ENCODE measurements at regions not wholly inside any gene's neighbourhood (a gene's known extent, or its start where the extent isn't known, plus 50 kb on each side); places are given as distances from the start of the nearest gene placed in this dataset.

- no peak for ATAC-seq
- Mint-ChIP-seq H3K9me3 (no peaks in the 10 kb centered on the region), H3K36me3 (no peaks in the 10 kb centered on the region), H3K27ac (no peak overlapping the region)
- no peak for DNase-seq (ENCODE audit: low spot score in 2 of 2)
Observed at GRCh38 chr2:238645716-238646115, 202.2 kb upstream of the TWIST2 start.

GRCh38 chr2:238646281-238646680, 201.6 kb upstream of the TWIST2 start:
- no peaks in the 10 kb centered on the region for H3K36me3 Mint-ChIP-seq
- H3K9me3 Mint-ChIP-seq, result no peaks in the 10 kb centered on the region
- ATAC-seq, result no peak
- no peak for DNase-seq (ENCODE audit: low spot score in 2 of 2)
- no peak overlapping the region for H3K27ac Mint-ChIP-seq

GRCh38 chr2:238646803-238647202, 201.1 kb upstream of the TWIST2 start:
- peak overlapping the region in 1 of 2 donors; percentile 2 for H3K27ac Mint-ChIP-seq
- H3K9me3 Mint-ChIP-seq, result no peaks in the 10 kb centered on the region
- no peak for DNase-seq (ENCODE audit: low spot score in 2 of 2)
- no peaks in the 10 kb centered on the region for H3K36me3 Mint-ChIP-seq
- no peak for ATAC-seq

- Mint-ChIP-seq H3K36me3 (no peaks in the 10 kb centered on the region), H3K27ac (no peak overlapping the region), H3K9me3 (no peaks in the 10 kb centered on the region)
- no peak for ATAC-seq
- DNase-seq (ENCODE audit: low spot score in 2 of 2), result no peak
Observed at GRCh38 chr2:238649123-238649522, 198.8 kb upstream of the TWIST2 start.

- DNase-seq (ENCODE audit: low spot score in 2 of 2) (no peak), ATAC-seq (no peak)
- Mint-ChIP-seq H3K36me3 (no peaks in the 10 kb centered on the region), H3K9me3 (no peaks in the 10 kb centered on the region), H3K27ac (no peak overlapping the region)
Observed at GRCh38 chr2:238649936-238650518, 197.9 kb upstream of the TWIST2 start.

DNA sequence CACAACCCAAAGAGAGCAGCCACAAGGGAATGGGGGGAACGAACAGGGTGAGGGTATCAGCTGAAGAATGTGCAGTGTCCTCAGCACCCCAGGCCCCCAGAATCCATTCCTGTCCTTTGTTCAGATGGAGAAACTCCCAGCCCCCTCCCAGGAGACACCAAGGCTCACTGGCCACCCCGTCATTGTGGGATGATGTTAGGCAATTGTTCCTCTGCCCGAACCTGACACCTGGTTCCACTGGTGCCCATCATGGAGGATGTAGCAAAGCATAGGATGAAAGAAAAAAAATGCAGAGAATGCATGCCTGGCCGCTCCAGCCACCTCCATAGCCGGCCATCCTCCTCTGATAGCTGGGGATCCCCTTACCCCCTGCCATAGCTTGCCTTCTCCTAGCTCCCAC, 197.3 kb upstream of the TWIST2 start:
- Mint-ChIP-seq H3K9me3 (no peaks in the 10 kb centered on the region), H3K36me3 (no peaks in the 10 kb centered on the region)

DNA sequence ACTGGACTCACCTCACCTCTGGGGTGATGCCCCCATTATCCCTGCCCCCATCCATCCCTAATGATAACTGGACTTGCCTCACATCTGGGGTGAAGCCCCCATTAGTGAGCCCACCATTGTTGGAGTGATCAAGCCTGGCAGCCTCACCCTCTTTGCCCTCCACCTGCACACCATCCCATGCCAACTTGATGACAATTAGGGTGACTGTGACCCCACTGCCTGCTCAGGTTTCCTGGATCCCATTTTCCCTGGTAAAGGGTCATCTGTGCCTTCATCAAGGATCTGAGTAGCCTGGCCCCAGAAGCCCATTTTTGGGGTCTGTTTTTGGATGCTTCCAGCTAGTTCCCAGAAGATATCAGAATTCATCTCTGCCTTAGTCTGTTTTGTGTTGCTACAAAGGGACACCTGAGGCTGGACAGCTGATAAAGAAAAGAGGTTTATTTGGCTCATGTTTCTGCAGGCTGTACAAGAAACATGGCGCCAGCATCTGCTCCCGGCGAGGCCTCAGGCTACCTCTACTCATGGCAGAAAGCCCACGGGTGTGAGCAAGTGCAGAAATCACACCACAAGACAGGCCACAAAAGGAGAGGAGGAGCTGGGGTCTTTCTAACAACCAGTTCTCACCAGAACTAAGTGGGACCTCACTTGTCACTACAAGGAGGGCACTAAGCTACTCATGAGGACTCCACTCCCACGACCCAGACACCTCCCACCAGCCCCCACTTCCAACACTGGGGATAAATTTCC, 196.4 kb upstream of the TWIST2 start:
- H3K9me3 Mint-ChIP-seq, result no peaks in the 10 kb centered on the region
- ATAC-seq, result no peak
- no peaks in the 10 kb centered on the region for H3K36me3 Mint-ChIP-seq
- DNase-seq (ENCODE audit: low spot score in 2 of 2), result no peak
- no peak overlapping the region for H3K27ac Mint-ChIP-seq

More for the DNA sequence above, 197.3 kb upstream of the TWIST2 start:
- no peak for DNase-seq (ENCODE audit: low spot score in 2 of 2)
- no peak for ATAC-seq
- H3K27ac Mint-ChIP-seq, result no peak overlapping the region

- Mint-ChIP-seq H3K9me3 (no peaks in the 10 kb centered on the region), H3K36me3 (no peaks in the 10 kb centered on the region), H3K27ac (peak overlapping the region in 1 of 2 donors; percentile 20)
- ATAC-seq (no peak), DNase-seq (ENCODE audit: low spot score in 2 of 2) (no peak)
Observed at GRCh38 chr2:238652053-238652770, 195.7 kb upstream of the TWIST2 start.

DNA sequence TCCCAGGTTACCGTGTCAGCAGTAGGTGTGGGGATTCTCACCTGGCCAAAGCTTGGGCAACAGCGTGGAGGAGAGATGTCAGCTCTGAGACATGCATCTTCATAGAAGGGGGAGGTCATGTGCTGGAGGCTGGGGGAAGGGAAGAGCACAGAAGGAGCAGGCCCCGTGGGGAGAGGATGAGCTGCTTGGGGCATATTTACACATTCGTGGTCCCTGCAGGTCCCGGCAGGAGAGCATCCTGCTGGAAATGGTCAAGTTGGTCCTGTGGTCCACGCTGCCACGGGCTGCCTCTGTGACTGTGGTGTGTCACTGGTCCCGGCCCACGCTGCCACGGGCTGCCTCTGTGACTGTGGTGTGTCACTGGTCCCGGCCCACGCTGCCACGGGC, 195.1 kb upstream of the TWIST2 start:
- Mint-ChIP-seq H3K27ac (peak overlapping the region in 1 of 2 donors; percentile 20), H3K9me3 (no peaks in the 10 kb centered on the region), H3K36me3 (no peaks in the 10 kb centered on the region)
- DNase-seq (ENCODE audit: low spot score in 2 of 2) (no peak), ATAC-seq (no peak)

DNA sequence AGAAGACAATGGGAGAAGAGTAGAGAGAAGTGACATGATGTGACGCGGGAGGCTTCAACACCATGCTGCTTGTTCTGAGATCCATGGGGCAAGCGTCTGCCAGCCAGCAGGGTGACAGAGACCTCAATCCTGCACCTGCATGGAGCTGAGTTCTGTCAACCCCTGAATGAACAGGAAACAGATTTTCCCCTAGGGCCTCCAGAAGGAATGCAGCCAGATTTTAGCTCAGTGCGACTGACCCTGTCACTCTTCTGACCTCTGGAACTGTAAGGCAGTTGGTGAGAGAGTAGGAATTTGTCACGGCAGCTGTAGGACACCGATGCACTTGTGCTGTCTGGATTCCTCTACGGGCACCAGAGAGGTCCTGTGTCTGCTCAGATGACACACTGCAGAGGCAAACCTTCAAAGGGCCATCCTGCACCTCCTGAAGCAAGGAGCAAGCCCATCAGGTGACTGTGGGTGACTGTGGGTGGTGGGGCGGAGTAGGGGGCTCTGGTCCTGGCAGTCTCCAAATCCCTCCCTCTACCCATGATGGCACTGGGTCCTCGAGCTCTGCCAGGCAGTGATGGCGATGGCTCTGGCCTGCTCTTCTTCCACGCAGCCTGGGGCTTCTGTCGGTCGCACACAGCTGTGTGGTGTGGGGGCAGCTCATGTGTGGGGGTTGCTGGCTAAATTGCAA, 194.3 kb upstream of the TWIST2 start:
- H3K9me3 Mint-ChIP-seq, result no peaks in the 10 kb centered on the region
- no peak for ATAC-seq
- H3K36me3 Mint-ChIP-seq, result no peaks in the 10 kb centered on the region
- no peak for DNase-seq (ENCODE audit: low spot score in 2 of 2)
- H3K27ac Mint-ChIP-seq, result no peak overlapping the region

DNA sequence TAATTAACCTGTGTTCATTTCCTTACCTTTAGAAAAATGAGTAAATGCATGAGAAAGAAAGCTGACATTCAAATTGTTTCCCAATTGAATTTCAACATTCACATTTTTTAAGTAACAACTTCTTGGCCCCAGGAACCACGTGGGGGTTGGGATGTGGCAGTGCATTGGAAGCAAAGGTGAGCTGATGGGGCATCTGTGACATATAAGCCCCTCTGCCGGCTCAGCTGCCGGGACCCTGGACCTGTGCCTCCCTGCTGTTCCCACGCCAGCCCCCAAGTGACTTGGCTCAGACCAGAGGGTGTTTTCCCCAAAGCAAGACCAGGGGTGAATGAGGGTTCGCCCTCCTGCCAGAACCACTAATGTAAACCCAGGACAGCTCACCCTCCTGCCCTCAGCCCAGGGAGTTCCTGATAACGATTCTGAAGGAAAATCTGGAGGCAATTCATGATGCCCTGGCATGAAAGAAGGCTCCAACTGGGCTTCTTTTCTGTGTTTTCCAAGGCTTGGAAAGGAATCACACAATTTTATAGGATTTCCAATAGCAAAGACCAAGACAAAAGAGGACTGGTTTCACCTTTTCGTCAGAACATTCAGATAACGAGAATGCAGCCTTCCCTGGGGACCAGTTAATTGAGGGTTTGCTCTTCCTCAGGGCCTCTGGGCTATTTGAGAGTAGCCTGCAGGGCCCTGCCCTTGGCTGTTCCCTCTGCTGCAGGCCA, 193.2 kb upstream of the TWIST2 start:
- H3K36me3 Mint-ChIP-seq, result no peaks in the 10 kb centered on the region
- ATAC-seq, result no peak
- DNase-seq (ENCODE audit: low spot score in 2 of 2), result no peak
- no peak overlapping the region for H3K27ac Mint-ChIP-seq
- H3K9me3 Mint-ChIP-seq, result no peaks in the 10 kb centered on the region

GRCh38 chr2:238655198-238655860, 192.6 kb upstream of the TWIST2 start:
- Mint-ChIP-seq H3K27ac (no peak overlapping the region), H3K36me3 (no peaks in the 10 kb centered on the region)
- DNase-seq (ENCODE audit: low spot score in 2 of 2), result no peak

DNA sequence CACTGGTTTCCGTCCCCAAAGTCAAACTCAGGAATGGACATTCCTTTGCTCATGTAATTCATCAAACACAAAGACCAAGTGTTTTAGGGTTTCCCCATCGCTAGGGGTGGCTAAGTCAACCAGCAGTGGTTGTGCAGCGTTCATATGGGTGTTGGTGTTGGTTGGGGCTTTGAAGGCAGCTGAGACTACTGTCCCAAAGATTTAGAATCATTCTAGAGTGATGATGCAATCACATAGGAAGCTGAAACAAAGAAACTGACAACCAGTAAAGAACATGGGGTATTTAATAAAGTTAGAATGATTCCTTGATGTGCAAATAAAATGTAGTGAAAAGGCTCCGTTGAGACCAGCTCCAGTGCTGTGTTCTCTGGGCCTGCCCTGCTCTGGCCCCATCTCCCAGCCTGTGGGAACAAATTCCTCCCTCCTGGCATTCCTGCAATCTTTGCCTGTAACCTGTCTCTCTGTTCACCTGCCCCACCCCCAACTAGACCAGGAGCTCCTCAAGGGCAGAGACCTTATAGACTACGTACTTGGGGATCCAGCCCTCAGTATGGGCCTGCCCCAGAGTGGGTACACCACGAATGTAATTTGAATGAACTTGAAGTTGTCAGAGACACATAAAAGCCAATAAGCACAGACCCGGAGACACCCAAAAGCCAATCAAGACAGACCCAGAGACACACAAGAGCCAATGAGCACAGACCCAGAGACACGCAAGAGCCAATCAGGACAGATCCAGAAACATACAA, 191.7 kb upstream of the TWIST2 start:
- no peaks in the 10 kb centered on the region for H3K36me3 Mint-ChIP-seq
- DNase-seq (ENCODE audit: low spot score in 2 of 2) (no peak), ATAC-seq (no peak)
- peaks cover 0 to 1% of the 10 kb centered on the region in 2 donors for H3K9me3 Mint-ChIP-seq
- H3K27ac Mint-ChIP-seq, result no peak overlapping the region

More at GRCh38 chr2:238655198-238655860, 192.6 kb upstream of the TWIST2 start:
- H3K9me3 Mint-ChIP-seq, result no peaks in the 10 kb centered on the region
- ATAC-seq, result no peak

DNA sequence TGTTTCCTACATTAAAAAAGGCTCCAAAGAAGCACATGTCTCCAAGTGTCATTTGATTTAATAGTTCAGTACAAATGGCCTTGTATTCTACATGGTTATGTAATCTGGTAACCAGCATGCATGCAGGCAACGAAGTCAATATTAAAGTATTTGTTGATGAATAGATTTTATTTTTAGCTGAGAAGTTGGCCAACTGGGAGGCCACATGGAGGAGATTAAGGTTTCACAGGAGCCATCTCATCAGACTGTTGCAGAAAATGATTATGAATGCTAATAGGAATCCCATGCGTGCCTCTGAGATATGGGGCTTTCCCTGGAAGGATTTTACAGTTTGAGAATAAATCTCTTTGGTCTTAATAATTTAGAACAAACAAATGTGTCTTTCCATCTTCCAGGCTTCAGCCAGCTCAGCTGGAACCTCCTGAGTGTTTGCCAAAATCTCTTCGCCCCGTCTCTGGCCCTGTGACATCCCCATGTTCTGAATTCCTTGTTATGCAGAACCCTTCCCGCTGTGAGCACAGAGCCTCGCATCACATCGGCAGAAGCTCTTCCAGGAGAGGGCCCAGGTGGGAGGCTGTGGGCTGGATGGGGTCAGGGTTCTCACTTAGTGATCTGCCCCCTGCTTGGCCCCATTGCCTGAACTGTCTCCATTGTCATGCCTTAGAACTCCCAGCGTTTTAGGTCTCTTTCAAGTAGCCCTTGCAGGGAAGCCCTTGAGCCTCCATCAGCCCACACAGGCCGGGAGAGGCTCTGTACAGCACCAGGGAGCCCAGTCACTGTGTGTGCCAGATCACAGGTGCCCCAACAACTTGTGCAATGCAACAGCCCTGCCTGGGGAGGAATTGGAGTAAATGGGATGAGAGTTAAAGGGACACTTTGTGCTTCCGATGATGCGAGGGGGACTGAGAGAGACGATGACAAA, 190.5 kb upstream of the TWIST2 start:
- H3K27ac Mint-ChIP-seq, result no peak overlapping the region
- H3K36me3 Mint-ChIP-seq, result no peaks in the 10 kb centered on the region
- H3K9me3 Mint-ChIP-seq, result peaks cover 0 to 4% of the 10 kb centered on the region in 2 donors
- no peak for ATAC-seq
- no peak for DNase-seq (ENCODE audit: low spot score in 2 of 2)

GRCh38 chr2:238658054-238658407, 189.9 kb upstream of the TWIST2 start:
- Mint-ChIP-seq H3K9me3 (peaks cover 0 to 4% of the 10 kb centered on the region in 2 donors), H3K36me3 (peaks cover 0 to 4% of the 10 kb centered on the region in 2 donors), H3K27ac (no peak overlapping the region)
- ATAC-seq (no peak), DNase-seq (ENCODE audit: low spot score in 2 of 2) (no peak)
